HL-60 (cell line): ENCODE measurements at regions not wholly inside any gene's neighbourhood (a gene's known extent, or its start where the extent isn't known, plus 50 kb on each side); places are given as distances from the start of the nearest gene placed in this dataset.

Experiments used
- DNase-seq, 2 experiments: peaks; one replicate each; pipeline ENCODE4 v3.0.0-alpha.2; 2010 to 2020; ENCODE audit warnings: low read depth in 1 of 2, low spot score in 1 of 2
- H3K27ac ChIP-seq: fragments of 250-450 bp; sonication (Bioruptor Pico); replicated peaks from 2 replicates; pipeline ENCODE4 v1.5.1; 2020; ENCODE audit warnings: mild to moderate bottlenecking, moderate library complexity
- H3K27me3 ChIP-seq: fragments of 250-450 bp; sonication (Bioruptor Pico); 2 replicates; pipeline ENCODE4 v1.5.1; 2021; ENCODE audit warnings: mild to moderate bottlenecking, moderate library complexity; ENCODE audit not compliant: insufficient read depth, poor library complexity, severe bottlenecking
- H3K4me3 ChIP-seq: replicated peaks from 2 replicates; pipeline ENCODE4 v1.5.1; 2011; ENCODE audit warnings: mild to moderate bottlenecking, control low read depth, low read length; ENCODE audit not compliant: insufficient read depth
- GABPA ChIP-seq: IDR thresholded peaks from 2 replicates; pipeline ENCODE4 v1.6.1; 2012; ENCODE audit warnings: low read depth
- POLR2AphosphoS5 ChIP-seq: IDR thresholded peaks from 2 replicates; pipeline ENCODE4 v1.6.1; 2012; ENCODE audit warnings: low read depth
- REST ChIP-seq: IDR thresholded peaks from 2 replicates; pipeline ENCODE4 v1.6.1; 2012; ENCODE audit warnings: low read depth; ENCODE audit not compliant: insufficient replicate concordance
- SPI1 ChIP-seq: IDR thresholded peaks from 2 replicates; pipeline ENCODE4 v1.6.1; 2012; ENCODE audit warnings: low read depth, mild to moderate bottlenecking, borderline replicate concordance
- TF ChIP-seq, protein P1 (sequence below): IDR thresholded peaks from one replicate; pipeline ENCODE4 v1.5.1; 2011; ENCODE audit warnings: low read length, control low read depth, inconsistent platforms; ENCODE audit not compliant: insufficient read depth

DNA sequence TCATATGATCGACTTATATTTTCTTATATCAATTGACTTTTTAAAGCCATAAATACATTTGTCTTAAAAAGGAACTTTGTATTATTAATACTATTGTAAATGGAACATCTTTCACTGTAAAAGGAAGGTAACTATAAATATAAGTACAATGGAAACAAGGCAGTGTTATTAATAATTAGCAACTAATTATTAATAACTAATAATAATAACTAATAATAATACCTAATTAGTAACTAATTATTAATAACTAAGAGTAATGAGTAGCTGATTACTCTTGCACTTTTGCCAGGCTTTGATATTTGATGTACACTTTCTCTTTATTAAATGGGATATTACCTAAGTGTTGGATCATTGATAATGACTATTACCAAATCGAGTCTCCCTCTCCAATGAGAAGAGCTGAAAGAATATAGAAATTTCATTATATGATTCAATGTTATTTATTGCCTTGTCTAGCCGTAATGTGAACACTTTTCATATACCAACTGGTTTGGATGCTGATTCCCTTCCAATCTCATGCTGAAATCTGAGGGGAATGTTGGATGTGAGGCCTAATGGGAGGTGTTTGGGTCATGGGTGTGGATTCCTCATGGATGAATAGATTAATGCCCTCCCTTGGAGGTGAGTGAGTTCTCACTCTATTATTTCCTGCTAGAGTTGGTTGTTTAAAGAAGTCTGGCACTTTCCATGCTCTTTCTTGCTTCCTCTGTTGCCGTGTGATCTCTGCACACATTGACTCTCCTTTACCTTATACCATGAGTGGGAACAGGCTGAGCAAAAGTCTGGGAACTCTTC, 202.1 kb upstream of the ZBTB20 start:
- H3K4me3 ChIP-seq, result no peak overlapping the region
- no peak overlapping the region for H3K27ac ChIP-seq
- DNase-seq, result no peak
- no peaks in the 10 kb centered on the region for H3K27me3 ChIP-seq
- no peak for TF ChIP-seq SPI1
- TF ChIP-seq, protein P1, sequence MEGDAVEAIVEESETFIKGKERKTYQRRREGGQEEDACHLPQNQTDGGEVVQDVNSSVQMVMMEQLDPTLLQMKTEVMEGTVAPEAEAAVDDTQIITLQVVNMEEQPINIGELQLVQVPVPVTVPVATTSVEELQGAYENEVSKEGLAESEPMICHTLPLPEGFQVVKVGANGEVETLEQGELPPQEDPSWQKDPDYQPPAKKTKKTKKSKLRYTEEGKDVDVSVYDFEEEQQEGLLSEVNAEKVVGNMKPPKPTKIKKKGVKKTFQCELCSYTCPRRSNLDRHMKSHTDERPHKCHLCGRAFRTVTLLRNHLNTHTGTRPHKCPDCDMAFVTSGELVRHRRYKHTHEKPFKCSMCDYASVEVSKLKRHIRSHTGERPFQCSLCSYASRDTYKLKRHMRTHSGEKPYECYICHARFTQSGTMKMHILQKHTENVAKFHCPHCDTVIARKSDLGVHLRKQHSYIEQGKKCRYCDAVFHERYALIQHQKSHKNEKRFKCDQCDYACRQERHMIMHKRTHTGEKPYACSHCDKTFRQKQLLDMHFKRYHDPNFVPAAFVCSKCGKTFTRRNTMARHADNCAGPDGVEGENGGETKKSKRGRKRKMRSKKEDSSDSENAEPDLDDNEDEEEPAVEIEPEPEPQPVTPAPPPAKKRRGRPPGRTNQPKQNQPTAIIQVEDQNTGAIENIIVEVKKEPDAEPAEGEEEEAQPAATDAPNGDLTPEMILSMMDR, result no peak
- no peak for TF ChIP-seq POLR2AphosphoS5
- no peak for TF ChIP-seq REST
- TF ChIP-seq GABPA, result no peak

DNA sequence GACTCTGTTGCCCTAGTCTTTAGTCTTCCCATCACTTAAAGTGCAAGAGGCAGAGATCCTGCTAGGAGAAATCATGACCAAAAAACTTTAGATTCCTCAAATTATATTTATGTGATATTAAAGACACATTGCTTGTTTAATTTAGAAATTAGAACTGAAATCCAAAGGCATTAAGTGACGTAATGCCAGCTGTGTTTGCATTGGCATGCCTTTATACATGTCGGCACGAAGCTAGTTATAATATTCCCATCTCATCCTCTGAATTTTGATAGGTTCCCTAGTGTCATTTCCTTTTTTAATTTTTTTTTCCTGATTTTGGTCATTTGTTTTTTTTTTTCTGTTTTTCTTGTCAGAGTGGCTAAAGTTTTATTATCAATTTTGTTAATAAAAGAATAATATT, 203.5 kb upstream of the ZBTB20 start:
- DNase-seq, result no peak
- no peak overlapping the region for H3K4me3 ChIP-seq
- H3K27me3 ChIP-seq, result no peaks in the 10 kb centered on the region
- no peak overlapping the region for H3K27ac ChIP-seq
- TF ChIP-seq, protein P1, result no peak
- TF ChIP-seq GABPA, result no peak
- no peak for TF ChIP-seq SPI1
- no peak for TF ChIP-seq REST
- TF ChIP-seq POLR2AphosphoS5, result no peak

DNA sequence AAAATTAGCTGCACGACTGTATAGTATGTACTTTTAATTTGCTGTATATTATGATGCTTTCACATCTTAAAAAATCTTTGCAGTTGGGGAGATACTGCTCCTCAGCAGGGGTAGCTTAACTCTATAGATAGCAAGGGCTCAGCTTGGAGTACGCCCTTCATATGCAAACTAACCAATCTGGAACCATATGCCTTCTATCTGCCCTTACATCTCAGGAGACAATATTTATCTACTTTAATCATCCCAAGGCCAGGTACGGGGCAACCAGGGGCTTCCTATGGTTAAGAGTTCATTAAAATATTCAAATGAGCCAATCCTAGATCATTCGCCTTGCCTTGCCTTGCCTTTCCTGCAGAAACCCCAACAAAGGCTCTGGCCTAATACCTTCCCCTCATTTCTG, 204.1 kb upstream of the ZBTB20 start:
- Histone ChIP-seq H3K4me3 (no peak overlapping the region), H3K27ac (no peak overlapping the region), H3K27me3 (no peaks in the 10 kb centered on the region)
- no peak for DNase-seq
- TF ChIP-seq, protein P1, result no peak
- TF ChIP-seq REST (no peak), SPI1 (no peak), GABPA (no peak), POLR2AphosphoS5 (no peak)
